PC-9 (cell line): ENCODE measurements at regions not wholly inside any gene's neighbourhood (a gene's known extent, or its start where the extent isn't known, plus 50 kb on each side); places are given as distances from the start of the nearest gene placed in this dataset.

Experiments
- BruUV-seq: library from RNA; stranded (reverse); fragments of 400-500 nt; replicated peaks from 2 replicates; lab custom pipeline; 2021; lab: Mats Ljungman, UMichigan
- CTCF ChIA-PET: fragments of 300-600 bp; sonication (Branson Sonifier 250); formaldehyde crosslinking; loops from one replicate; lab custom pipeline; 2022; ENCODE audit warnings: antibody characterized with exemption; lab: Charles Lee
- POLR2A ChIA-PET: fragments of 300-600 bp; sonication (Branson Sonifier 250); formaldehyde crosslinking; loops from one replicate; lab custom pipeline; 2022; ENCODE audit warnings: antibody characterized with exemption; ENCODE audit not compliant: unreplicated experiment; lab: Charles Lee
- DNase-seq, 2 experiments: peaks; one replicate each; pipeline versions ENCODE4 v3.0.0 to v3.0.0-alpha.2; 2015 to 2022; ENCODE audit warnings: mixed read lengths in 1 of 2
- H2AFZ ChIP-seq: fragments of 200-600 bp; sonication (generic); 2 replicates; pipeline ENCODE4 v1.8.1; 2017; ENCODE audit warnings: antibody characterized with exemption
- H3F3A ChIP-seq: fragments of 200-600 bp; sonication (generic); 2 replicates; pipeline ENCODE4 v1.8.1; 2017; ENCODE audit warnings: antibody characterized with exemption, mild to moderate bottlenecking, low read depth; ENCODE audit not compliant: insufficient read depth
- H3K27ac ChIP-seq: fragments of 200-600 bp; sonication (generic); 2 replicates; pipeline ENCODE4 v1.6.1; 2016; ENCODE audit warnings: mixed run types
- H3K27me3 ChIP-seq: fragments of 200-600 bp; sonication (generic); 2 replicates; pipeline ENCODE4 v1.6.1; 2016; ENCODE audit warnings: low read depth, mixed run types; ENCODE audit not compliant: insufficient read depth
- H3K36me3 ChIP-seq: fragments of 200-600 bp; sonication (generic); 2 replicates; pipeline ENCODE4 v1.6.1; 2016; ENCODE audit warnings: low read depth, mixed run types
- H3K4me1 ChIP-seq: fragments of 200-600 bp; sonication (generic); replicated peaks from 2 replicates; pipeline ENCODE4 v1.6.1; 2016; ENCODE audit warnings: mixed run types; ENCODE audit not compliant: insufficient read depth
- H3K4me2 ChIP-seq: fragments of 200-600 bp; sonication (generic); 2 replicates; pipeline ENCODE4 v1.6.1; 2017; ENCODE audit warnings: mixed run types
- H3K4me3 ChIP-seq: fragments of 200-600 bp; sonication (generic); 2 replicates; pipeline ENCODE4 v1.6.1; 2016; ENCODE audit warnings: mixed run types
- H3K79me2 ChIP-seq: fragments of 200-600 bp; sonication (generic); 2 replicates; pipeline ENCODE4 v1.6.1; 2017; ENCODE audit warnings: low read depth, mixed run types
- H3K9me2 ChIP-seq: fragments of 200-600 bp; sonication (generic); 2 replicates; pipeline ENCODE4 v1.8.1; 2017; ENCODE audit warnings: mild to moderate bottlenecking; ENCODE audit not compliant: insufficient read depth
- H3K9me3 ChIP-seq: fragments of 200-600 bp; sonication (generic); 2 replicates; pipeline ENCODE4 v1.8.1; 2016; ENCODE audit warnings: low read depth; ENCODE audit not compliant: insufficient read depth
- H4K20me1 ChIP-seq: fragments of 200-600 bp; sonication (generic); 2 replicates; pipeline ENCODE4 v1.8.1; 2017; ENCODE audit not compliant: insufficient read depth
- CTCF ChIP-seq: fragments of 200-600 bp; sonication (generic); conservative IDR thresholded peaks from 2 replicates; pipeline ENCODE4 v1.6.1; 2017; ENCODE audit warnings: mixed run types, antibody characterized with exemption, mild to moderate bottlenecking, moderate library complexity
- EZH2 ChIP-seq: fragments of 200-600 bp; sonication (generic); IDR thresholded peaks from 2 replicates; pipeline ENCODE4 v1.8.0; 2017; ENCODE audit warnings: antibody characterized with exemption, low read depth
- intact Hi-C: fragments of 100-400 bp; cut with micrococcal nuclease; formaldehyde crosslinking; loops from one replicate; pipeline ENCODE4 v1.10.0; 2022; ENCODE audit not compliant: unreplicated experiment

- intact Hi-C loops = no loop called here
- Histone ChIP-seq H3K36me3 (no peaks in the 10 kb centered on the region), H4K20me1 (no peaks in the 10 kb centered on the region), H3K4me1 (peaks cover 4% of the 10 kb centered on the region; the same call in 1 of the 2 replicates), H3K9me3 (no peaks in the 10 kb centered on the region), H3K4me2 (no peak overlapping the region), H2AFZ (no peak overlapping the region), H3K4me3 (no peak overlapping the region), H3K27ac (no peak overlapping the region), H3K79me2 (no peaks in the 10 kb centered on the region), H3F3A (no peaks in the 10 kb centered on the region), H3K9me2 (no peaks in the 10 kb centered on the region), H3K27me3 (no peaks in the 10 kb centered on the region)
- TF ChIP-seq EZH2 (no peak), CTCF (no peak)
- ChIA-PET CTCF (interaction anchor here (0.7 to 3.3 kb wide), 3 partner anchors 10 to 565 kb away, joined by 3 to 35 read pairs (median 7); no protein-coding TSS in a partner anchor), POLR2A (no interaction called here)
- BruUV-seq = no TSS peak
- DNase-seq = peak in 1 of 2 experiments; percentile 46
Measured at GRCh38 chr10:63722537-63722936, 201.3 kb downstream of the REEP3 start.

GRCh38 chr10:63723320-63723719, 202.1 kb downstream of the REEP3 start:
- CTCF ChIA-PET = interaction anchor here (0.6 kb wide), 1 partner anchor 485 kb away, joined by 4 read pairs; no protein-coding TSS in a partner anchor
- Histone ChIP-seq H3K9me3 (no peaks in the 10 kb centered on the region), H3K27ac (no peak overlapping the region), H3K36me3 (no peaks in the 10 kb centered on the region), H3K9me2 (no peaks in the 10 kb centered on the region), H3F3A (no peaks in the 10 kb centered on the region), H3K4me2 (no peak overlapping the region), H4K20me1 (no peaks in the 10 kb centered on the region), H2AFZ (no peak overlapping the region), H3K4me3 (no peak overlapping the region), H3K4me1 (peaks cover 4% of the 10 kb centered on the region; the same call in 1 of the 2 replicates), H3K27me3 (no peaks in the 10 kb centered on the region), H3K79me2 (no peaks in the 10 kb centered on the region)
- POLR2A ChIA-PET = interaction anchor here (0.7 kb wide), 1 partner anchor 556 kb away, joined by 3 read pairs; no protein-coding TSS in a partner anchor
- intact Hi-C loops = no loop called here
- no peak for DNase-seq
- BruUV-seq = no TSS peak
- TF ChIP-seq EZH2 = no peak
- no peak for TF ChIP-seq CTCF

- intact Hi-C loops = no loop called here
- no peak for DNase-seq
- H3K4me3 ChIP-seq = no peak overlapping the region
- no peaks in the 10 kb centered on the region for H3K9me2 ChIP-seq
- no TSS peak for BruUV-seq
- no peak overlapping the region for H3K27ac ChIP-seq
- no peaks in the 10 kb centered on the region for H3K27me3 ChIP-seq
- no peaks in the 10 kb centered on the region for H3K79me2 ChIP-seq
- H3K4me1 ChIP-seq = peaks cover 4% of the 10 kb centered on the region; the same call in 1 of the 2 replicates
- POLR2A ChIA-PET = interaction anchor here (0.7 kb wide), 1 partner anchor 557 kb away, joined by 3 read pairs; no protein-coding TSS in a partner anchor
- H2AFZ ChIP-seq = no peak overlapping the region
- CTCF ChIA-PET = interaction anchor here (0.6 kb wide), 2 partner anchors 486 to 577 kb away, joined by 4 to 6 read pairs; no protein-coding TSS in a partner anchor
- TF ChIP-seq CTCF (no peak), EZH2 (no peak)
- H3K9me3 ChIP-seq = no peaks in the 10 kb centered on the region
- no peaks in the 10 kb centered on the region for H3K36me3 ChIP-seq
- H3K4me2 ChIP-seq = no peak overlapping the region
- no peaks in the 10 kb centered on the region for H4K20me1 ChIP-seq
- H3F3A ChIP-seq = no peaks in the 10 kb centered on the region
Measured at GRCh38 chr10:63723741-63724140, 202.5 kb downstream of the REEP3 start.
